Activated T-helper 1 cell treated with anti-CD3 and anti-CD28 coated beads, Interleukin-12 subunit alpha, Interleukin-12 subunit beta, Interleukin-2, Interleukin-4 antibody, amounts not matched to agents 30 ng/mL and 10 ng/mL and 1 ng/mL, durations not matched to agents 14 hours and 24 hours and 36 hours (primary cell): ENCODE measurements at regions not wholly inside any gene's neighbourhood (a gene's known extent, or its start where the extent isn't known, plus 50 kb on each side); places are given as distances from the start of the nearest gene placed in this dataset.
"Not testable (repeated sequence)": the region's sequence is repeated elsewhere in the genome, so short reads cannot be mapped to it uniquely, and the experiment has no call there.

Experiments
- DNase-seq: peaks from one replicate; pipeline ENCODE4 v3.0.0; 2021; ENCODE audit warnings: low spot score
- H3K27ac Mint-ChIP-seq: one replicate; pipeline ENCODE4 v1.8.0; 2021; ENCODE audit warnings: mild to moderate bottlenecking, mixed read lengths
- H3K27me3 Mint-ChIP-seq: one replicate; pipeline ENCODE4 v1.8.0; 2022; ENCODE audit warnings: mild to moderate bottlenecking, moderate library complexity, mixed read lengths; ENCODE audit not compliant: insufficient read depth
- H3K36me3 Mint-ChIP-seq: one replicate; pipeline ENCODE4 v1.8.0; 2021; ENCODE audit warnings: low read depth, mixed read lengths
- H3K4me1 Mint-ChIP-seq: one replicate; pipeline ENCODE4 v1.8.0; 2021; ENCODE audit warnings: low read depth, mixed read lengths
- H3K4me3 Mint-ChIP-seq: one replicate; pipeline ENCODE4 v1.8.0; 2021; ENCODE audit warnings: mild to moderate bottlenecking, moderate library complexity, mixed read lengths
- H3K9me3 Mint-ChIP-seq: one replicate; pipeline ENCODE4 v1.8.0; 2021; ENCODE audit warnings: mixed read lengths
- intact Hi-C: fragments of 100-400 bp; cut with micrococcal nuclease; formaldehyde crosslinking; loops from one replicate; pipeline ENCODE4 v1.15.1; 2024

DNA sequence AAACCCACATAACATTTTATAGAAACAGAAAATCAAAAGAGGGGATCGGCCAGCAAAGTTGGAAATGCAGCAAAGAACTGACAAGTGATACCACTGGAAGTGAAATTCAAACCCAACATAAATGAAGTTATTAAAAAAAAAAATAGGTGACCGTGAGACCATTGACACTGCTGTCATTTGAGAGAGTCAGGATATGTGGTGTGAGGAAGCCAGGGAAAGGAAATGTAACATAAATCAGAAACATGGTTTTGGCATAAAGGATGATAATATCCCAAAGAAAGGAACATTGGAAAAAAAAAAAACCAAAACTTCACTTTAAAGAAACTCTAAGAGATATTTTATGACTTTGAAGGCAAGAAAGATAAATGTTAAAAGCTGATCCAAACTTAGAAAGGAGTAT is 312.4 kb upstream of the PIK3R1 start:
- DNase-seq, result no peak
- Mint-ChIP-seq H3K27ac (no peak overlapping the region), H3K4me3 (no peak overlapping the region), H3K4me1 (no peaks in the 10 kb centered on the region), H3K36me3 (no peaks in the 10 kb centered on the region), H3K27me3 (no peaks in the 10 kb centered on the region), H3K9me3 (no peaks in the 10 kb centered on the region)
- intact Hi-C loops, result no loop called here

DNA sequence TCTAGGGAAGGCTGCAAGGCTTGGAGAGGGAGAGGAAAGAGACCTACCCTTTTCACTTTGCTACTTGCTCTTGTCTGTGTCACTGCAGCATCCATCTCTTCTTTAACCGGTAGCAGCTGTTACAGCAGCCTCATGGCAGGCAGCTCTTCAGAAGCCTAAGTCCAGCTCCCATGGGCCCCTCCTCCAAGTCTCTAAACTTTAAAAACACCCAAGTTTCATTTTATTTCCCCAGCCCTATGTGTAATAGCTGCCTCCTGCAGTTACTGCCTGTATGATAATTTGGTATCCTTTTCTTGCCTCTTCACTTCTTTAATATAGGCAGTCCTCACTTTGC is 313.1 kb upstream of the PIK3R1 start:
- DNase-seq, result no peak
- Mint-ChIP-seq H3K4me3 (no peak overlapping the region), H3K27ac (no peak overlapping the region), H3K9me3 (no peaks in the 10 kb centered on the region), H3K27me3 (no peaks in the 10 kb centered on the region), H3K4me1 (no peaks in the 10 kb centered on the region), H3K36me3 (no peaks in the 10 kb centered on the region)
- intact Hi-C loops, result no loop called here

DNA sequence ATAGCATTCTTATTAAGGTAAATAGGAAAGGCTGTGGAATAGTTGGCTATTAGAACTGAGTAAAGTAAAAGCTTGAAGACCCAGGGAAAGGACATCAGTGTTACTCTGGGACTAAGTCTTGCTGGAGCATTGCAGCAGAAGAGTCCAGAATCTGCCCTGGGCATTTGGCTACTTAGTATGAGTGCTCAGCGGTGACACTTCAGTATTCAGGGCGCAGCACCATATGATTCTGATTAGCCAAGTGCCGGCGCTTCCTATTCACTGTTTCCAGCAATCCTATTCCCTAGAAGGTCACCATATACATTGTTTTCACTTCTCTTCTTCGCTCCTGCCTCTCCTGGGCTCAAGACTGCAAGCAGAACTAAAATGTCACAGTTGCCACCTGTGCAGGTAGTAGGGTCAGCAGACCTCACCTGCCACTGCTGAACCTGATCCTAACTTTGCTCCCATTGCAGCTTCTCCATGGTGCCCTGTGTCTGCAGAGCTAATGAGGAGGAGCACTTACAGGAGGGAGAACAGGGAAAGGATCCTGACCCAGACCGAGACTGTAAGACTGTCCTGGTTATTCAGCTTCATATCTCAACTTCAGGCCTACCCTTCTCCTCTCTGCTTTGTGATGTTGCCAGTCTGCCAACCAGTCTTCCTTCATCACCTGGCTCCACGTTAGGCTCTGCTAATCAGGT is 313.6 kb upstream of the PIK3R1 start:
- H3K27ac Mint-ChIP-seq, result no peak overlapping the region
- no peaks in the 10 kb centered on the region for H3K36me3 Mint-ChIP-seq
- no peaks in the 10 kb centered on the region for H3K9me3 Mint-ChIP-seq
- intact Hi-C loops, result no loop called here
- H3K27me3 Mint-ChIP-seq, result no peaks in the 10 kb centered on the region
- no peak for DNase-seq
- no peaks in the 10 kb centered on the region for H3K4me1 Mint-ChIP-seq
- H3K4me3 Mint-ChIP-seq, result no peak overlapping the region

DNA sequence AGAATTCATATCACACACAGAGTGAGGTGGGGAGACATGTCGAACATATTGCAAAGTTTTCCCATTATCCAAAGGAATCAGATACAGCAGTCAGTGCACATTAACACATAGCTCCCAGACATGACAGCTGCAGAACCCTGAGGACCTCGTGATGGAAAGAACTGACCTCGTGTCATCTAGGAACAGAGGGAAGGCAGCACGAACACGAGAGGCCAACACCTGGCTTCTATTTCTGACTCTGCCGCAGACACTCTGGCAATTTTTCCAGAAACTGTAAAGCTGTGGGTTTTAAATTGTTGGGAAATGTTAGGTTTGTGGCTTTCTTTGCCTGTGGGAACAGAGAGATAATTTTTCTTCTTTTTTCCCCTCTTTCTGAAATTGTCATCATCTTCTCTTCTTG is 315.0 kb upstream of the PIK3R1 start:
- no peak for DNase-seq
- no peaks in the 10 kb centered on the region for H3K4me1 Mint-ChIP-seq
- intact Hi-C loops, result no loop called here
- H3K36me3 Mint-ChIP-seq, result no peaks in the 10 kb centered on the region
- peaks cover 3% of the 10 kb centered on the region for H3K9me3 Mint-ChIP-seq
- H3K27ac Mint-ChIP-seq, result no peak overlapping the region
- no peak overlapping the region for H3K4me3 Mint-ChIP-seq
- no peaks in the 10 kb centered on the region for H3K27me3 Mint-ChIP-seq

DNA sequence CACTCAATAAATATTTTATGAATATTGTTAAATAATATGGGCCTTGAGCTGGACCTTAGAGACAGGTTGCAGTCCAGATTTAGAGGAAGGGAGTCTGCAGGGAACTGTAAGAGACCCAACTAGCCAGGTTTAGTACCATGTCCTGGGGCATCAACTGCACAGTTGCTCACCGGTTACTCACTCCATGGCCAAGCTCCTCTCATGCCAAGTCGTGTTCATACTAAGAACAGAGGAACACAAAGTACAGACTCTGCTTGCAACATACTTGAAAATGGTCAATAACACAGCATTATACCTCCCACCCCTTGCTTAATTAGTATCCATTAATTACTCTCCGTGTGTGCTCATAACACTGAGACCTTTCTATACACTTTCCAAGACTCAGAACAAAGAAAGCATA is 317.6 kb upstream of the PIK3R1 start:
- Mint-ChIP-seq H3K4me1 (no peaks in the 10 kb centered on the region), H3K4me3 (no peak overlapping the region), H3K36me3 (no peaks in the 10 kb centered on the region), H3K27ac (no peak overlapping the region), H3K27me3 (no peaks in the 10 kb centered on the region), H3K9me3 (peaks cover 3% of the 10 kb centered on the region)
- intact Hi-C loops, result no loop called here
- no peak for DNase-seq

DNA sequence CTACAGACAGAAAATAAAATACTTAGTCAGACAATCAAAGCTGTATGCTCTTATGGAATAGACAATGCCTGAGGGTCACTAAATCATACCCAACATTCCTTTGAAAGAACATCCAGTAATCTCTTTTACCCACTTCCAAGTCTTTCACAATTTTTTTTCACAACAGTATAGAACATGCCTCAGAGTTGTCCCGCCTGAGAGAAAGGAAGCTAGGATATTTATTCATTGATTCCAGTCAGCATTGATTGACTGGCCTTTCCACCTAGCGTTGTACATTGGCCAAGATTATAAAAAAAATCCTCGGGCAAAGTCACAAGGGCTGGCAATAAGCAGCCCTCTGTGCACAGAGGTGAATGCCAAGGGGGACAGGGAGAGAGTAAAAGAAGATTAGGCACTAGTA is 318.1 kb upstream of the PIK3R1 start:
- Mint-ChIP-seq H3K27me3 (no peaks in the 10 kb centered on the region), H3K4me1 (no peaks in the 10 kb centered on the region), H3K9me3 (peaks cover 3% of the 10 kb centered on the region), H3K4me3 (no peak overlapping the region), H3K36me3 (no peaks in the 10 kb centered on the region), H3K27ac (no peak overlapping the region)
- no peak for DNase-seq
- intact Hi-C loops, result no loop called here

DNA sequence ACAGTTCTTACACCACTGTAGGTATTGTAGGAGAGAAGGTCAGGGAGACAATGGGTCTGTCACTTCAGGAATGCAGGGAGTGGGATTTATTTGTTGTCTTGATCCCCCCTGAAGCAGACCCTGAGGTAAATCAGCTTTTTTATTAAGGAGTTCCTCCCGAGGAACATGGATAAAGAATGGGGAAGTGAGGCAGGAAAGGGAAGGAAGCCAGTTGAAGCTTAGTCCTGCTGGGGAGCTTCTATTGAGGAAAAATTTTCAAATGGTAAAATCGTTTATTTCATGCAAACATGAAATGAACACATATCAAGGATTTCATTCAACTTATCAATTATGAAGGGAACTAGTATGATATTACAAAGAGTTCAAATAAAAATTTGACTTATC is 318.6 kb upstream of the PIK3R1 start:
- Mint-ChIP-seq H3K27me3 (no peaks in the 10 kb centered on the region), H3K4me3 (no peak overlapping the region), H3K4me1 (no peaks in the 10 kb centered on the region), H3K27ac (no peak overlapping the region), H3K36me3 (no peaks in the 10 kb centered on the region), H3K9me3 (peaks cover 3% of the 10 kb centered on the region)
- no peak for DNase-seq
- intact Hi-C loops, result no loop called here

DNA sequence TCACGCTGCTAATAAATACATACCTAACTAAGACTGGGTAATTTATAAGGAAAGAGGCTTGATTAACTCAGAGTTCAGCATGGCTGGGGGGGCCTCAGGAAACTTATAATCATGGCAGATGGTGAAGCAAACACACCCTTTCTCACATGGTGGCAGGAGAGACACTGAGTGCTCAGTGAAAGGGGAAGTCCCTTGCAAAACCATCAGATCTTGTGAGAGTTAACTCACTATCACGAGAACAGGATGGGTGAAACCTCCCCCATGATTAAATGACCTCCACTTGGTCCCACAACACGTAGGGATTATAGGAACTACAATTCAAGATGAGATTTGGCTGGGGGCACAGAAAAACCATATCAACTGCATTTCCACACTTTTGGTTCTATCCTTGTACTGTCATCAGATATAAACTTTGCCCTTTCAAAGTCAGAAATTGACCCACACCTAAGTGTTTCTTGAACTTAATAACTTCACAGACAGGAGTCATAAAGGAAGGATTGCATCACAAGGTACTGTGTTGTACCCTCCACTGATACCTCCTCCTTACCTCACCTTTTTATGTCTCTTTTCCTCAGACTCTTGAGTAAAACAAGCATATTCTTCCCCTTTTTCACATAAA is 319.1 kb upstream of the PIK3R1 start:
- intact Hi-C loops, result no loop called here
- Mint-ChIP-seq H3K27me3 (no peaks in the 10 kb centered on the region), H3K27ac (no peak overlapping the region), H3K4me3 (no peak overlapping the region), H3K36me3 (no peaks in the 10 kb centered on the region), H3K4me1 (no peaks in the 10 kb centered on the region), H3K9me3 (peaks cover 6% of the 10 kb centered on the region)
- no peak for DNase-seq

DNA sequence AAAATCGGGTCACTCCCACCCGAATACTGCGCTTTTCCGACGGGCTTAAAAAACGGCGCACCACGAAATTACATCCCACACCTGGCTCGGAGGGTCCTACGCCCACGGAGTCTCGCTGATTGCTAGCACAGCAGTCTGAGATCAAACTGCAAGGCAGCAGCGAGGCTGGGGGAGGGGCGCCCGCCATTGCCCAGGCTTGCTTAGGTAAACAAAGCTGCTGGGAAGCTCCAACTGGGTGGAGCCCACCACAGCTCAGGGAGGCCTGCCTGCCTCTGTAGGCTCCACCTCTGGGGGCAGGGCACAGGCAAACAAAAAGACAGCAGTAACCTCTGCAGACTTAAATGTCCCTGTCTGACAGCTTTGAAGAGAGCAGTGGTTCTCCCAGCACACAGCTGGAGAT is 325.7 kb upstream of the PIK3R1 start:
- H3K36me3 Mint-ChIP-seq, H3K4me3 Mint-ChIP-seq, H3K27me3 Mint-ChIP-seq, DNase-seq, H3K9me3 Mint-ChIP-seq, H3K27ac Mint-ChIP-seq, intact Hi-C loops, H3K4me1 Mint-ChIP-seq: not testable (repeated sequence)

DNA sequence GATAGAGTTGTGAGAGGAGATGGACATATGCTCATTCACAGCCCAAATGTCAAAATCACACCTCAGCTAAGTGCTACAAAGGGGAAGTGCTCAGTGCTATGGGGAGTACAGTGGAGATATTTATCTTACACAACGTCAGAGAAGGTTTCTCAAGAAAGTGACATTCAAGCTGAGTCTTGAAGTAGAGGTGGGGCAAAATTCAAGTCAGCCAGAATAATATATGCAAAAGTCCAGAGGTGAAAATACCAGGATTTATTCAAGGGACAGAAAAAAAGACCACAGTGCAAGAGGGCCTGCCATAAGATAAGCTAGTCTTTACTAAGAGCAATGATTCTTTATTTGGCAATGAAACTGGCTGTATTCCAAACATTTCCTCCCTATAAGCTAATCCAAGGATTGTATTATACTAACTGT is 327.8 kb upstream of the PIK3R1 start:
- Mint-ChIP-seq H3K27ac (no peak overlapping the region), H3K4me1 (no peaks in the 10 kb centered on the region), H3K9me3 (peaks cover 3% of the 10 kb centered on the region), H3K4me3 (no peak overlapping the region), H3K27me3 (no peaks in the 10 kb centered on the region), H3K36me3 (no peaks in the 10 kb centered on the region)
- intact Hi-C loops, result no loop called here
- DNase-seq, result no peak

DNA sequence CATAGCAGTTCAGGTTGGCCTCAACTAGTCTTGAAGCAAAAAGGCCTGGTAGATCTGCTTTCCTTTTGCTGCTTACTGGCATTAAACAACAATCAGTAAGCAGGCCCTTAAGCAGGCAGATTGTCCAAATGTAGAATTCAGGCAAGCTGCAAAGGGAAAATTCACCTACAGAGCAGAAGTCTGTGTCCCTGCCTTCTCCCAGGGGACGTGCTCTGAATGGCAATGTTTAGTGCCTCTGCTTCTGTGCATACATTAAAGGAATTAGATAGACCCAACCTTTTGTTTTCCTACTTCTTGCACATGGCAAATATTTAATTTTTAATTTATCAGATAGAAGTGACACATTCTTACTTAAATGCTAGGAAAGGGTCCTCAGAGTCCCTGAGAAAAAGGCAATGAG is 328.8 kb upstream of the PIK3R1 start:
- no peak for DNase-seq
- H3K36me3 Mint-ChIP-seq, result no peaks in the 10 kb centered on the region
- H3K9me3 Mint-ChIP-seq, result peaks cover 3% of the 10 kb centered on the region
- H3K4me3 Mint-ChIP-seq, result no peak overlapping the region
- H3K4me1 Mint-ChIP-seq, result no peaks in the 10 kb centered on the region
- H3K27ac Mint-ChIP-seq, result no peak overlapping the region
- H3K27me3 Mint-ChIP-seq, result no peaks in the 10 kb centered on the region
- intact Hi-C loops, result no loop called here

DNA sequence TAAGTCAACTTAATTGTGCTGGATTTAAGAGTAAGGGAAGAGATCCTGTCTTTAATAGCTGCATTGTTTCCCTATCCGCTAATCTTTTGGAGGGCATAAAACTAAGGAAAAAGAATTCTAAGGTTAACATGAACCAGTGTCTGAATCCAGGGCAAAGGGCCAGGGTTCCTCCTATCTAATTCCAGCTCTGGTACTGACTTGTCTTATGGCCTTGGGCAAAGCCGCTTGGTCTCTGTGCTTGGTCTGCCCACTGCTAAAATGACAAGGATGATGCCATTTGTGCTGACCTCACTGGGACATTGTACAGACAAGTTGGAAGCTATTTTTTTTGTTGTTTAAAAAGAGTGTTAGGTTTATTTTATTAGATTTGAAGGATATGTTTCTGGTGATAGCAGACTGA is 334.7 kb upstream of the PIK3R1 start:
- Mint-ChIP-seq H3K4me1 (no peaks in the 10 kb centered on the region), H3K4me3 (no peak overlapping the region), H3K9me3 (no peaks in the 10 kb centered on the region), H3K27ac (no peak overlapping the region), H3K27me3 (peaks cover 2% of the 10 kb centered on the region), H3K36me3 (no peaks in the 10 kb centered on the region)
- intact Hi-C loops, result no loop called here
- no peak for DNase-seq

DNA sequence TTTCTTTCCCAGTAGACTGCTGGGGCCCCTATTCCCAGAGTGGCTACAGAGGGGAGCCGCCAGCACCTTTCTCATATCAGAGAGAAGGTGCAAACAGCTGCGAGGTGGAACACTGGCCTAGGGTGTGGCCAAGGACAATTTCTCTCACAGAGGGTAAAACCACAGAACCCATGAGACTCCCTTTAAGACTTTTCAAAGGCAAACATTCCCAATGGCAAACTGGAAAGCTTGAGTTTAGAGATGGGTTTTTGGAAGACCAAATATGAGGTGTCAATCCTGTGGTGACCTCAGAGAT is 335.1 kb upstream of the PIK3R1 start:
- intact Hi-C loops, result no loop called here
- H3K4me1 Mint-ChIP-seq, result no peaks in the 10 kb centered on the region

More for the DNA sequence above, 335.1 kb upstream of the PIK3R1 start:
- Mint-ChIP-seq H3K27ac (no peak overlapping the region), H3K27me3 (peaks cover 2% of the 10 kb centered on the region), H3K36me3 (no peaks in the 10 kb centered on the region), H3K4me3 (no peak overlapping the region), H3K9me3 (no peaks in the 10 kb centered on the region)
- DNase-seq, result no peak
